ENCODE measurements at regions not wholly inside any gene's neighbourhood (a gene's known extent, or its start where the extent isn't known, plus 50 kb on each side); places are given as distances from the start of the nearest gene placed in this dataset.

- H3K27ac ChIP-seq (ENCODE audit: low read length): no peak overlapping the region
- H2AFZ ChIP-seq (ENCODE audit: low read length): no peak overlapping the region
- peak overlapping the region; percentile 6 for H3K4me2 ChIP-seq (ENCODE audit: low read depth, low read length, poor library complexity, severe bottlenecking)
- H3K79me2 ChIP-seq (ENCODE audit: low read length): no peaks in the 10 kb centered on the region
- H3K4me1 ChIP-seq (ENCODE audit: low read length): peaks cover 30% of the 10 kb centered on the region
- H3K9ac ChIP-seq (ENCODE audit: low read length): no peak overlapping the region
- no peaks in the 10 kb centered on the region for H4K20me1 ChIP-seq (ENCODE audit: insufficient read depth, low read depth, low read length)
- no peak overlapping the region for H3K4me3 ChIP-seq (ENCODE audit: low read length)
- no peaks in the 10 kb centered on the region for H3K36me3 ChIP-seq (ENCODE audit: insufficient read depth, low read length)
- no peaks in the 10 kb centered on the region for H3K27me3 ChIP-seq (ENCODE audit: low read length)
- no peaks in the 10 kb centered on the region for H3K9me2 ChIP-seq (replicated peaks; ENCODE audit: insufficient read depth, low read length)
- H3K9me3 ChIP-seq (ENCODE audit: low read length): no peaks in the 10 kb centered on the region
- DNase-seq: no peak
Measured at GRCh38 chr2:134777593-134777992, 58.8 kb upstream of the TMEM163 start.

GRCh38 chr2:134778372-134778771 lies 59.6 kb upstream of the TMEM163 start:
- Histone ChIP-seq H3K4me1 (ENCODE audit: low read length) (peaks cover 27% of the 10 kb centered on the region), H2AFZ (ENCODE audit: low read length) (peak overlapping the region; percentile 58; the same call in 1 of the 2 replicates)
- DNase-seq: no peak

GRCh38 chr2:134780972-134781371 lies 57.4 kb upstream of the ACMSD start:
- H3K9me3 ChIP-seq (ENCODE audit: low read length): no peaks in the 10 kb centered on the region
- peaks cover 9% of the 10 kb centered on the region for H3K4me1 ChIP-seq (ENCODE audit: low read length)

More at GRCh38 chr2:134778372-134778771, 59.6 kb upstream of the TMEM163 start:
- H3K27ac ChIP-seq (ENCODE audit: low read length): no peak overlapping the region
- H3K9ac ChIP-seq (ENCODE audit: low read length): no peak overlapping the region
- no peaks in the 10 kb centered on the region for H3K79me2 ChIP-seq (ENCODE audit: low read length)
- H3K4me3 ChIP-seq (ENCODE audit: low read length): no peak overlapping the region
- peak overlapping the region; percentile 6 for H3K4me2 ChIP-seq (ENCODE audit: low read depth, low read length, poor library complexity, severe bottlenecking)
- H3K9me2 ChIP-seq (replicated peaks; ENCODE audit: insufficient read depth, low read length): no peaks in the 10 kb centered on the region
- no peaks in the 10 kb centered on the region for H3K9me3 ChIP-seq (ENCODE audit: low read length)
- H3K27me3 ChIP-seq (ENCODE audit: low read length): no peaks in the 10 kb centered on the region
- H3K36me3 ChIP-seq (ENCODE audit: insufficient read depth, low read length): no peaks in the 10 kb centered on the region
- no peaks in the 10 kb centered on the region for H4K20me1 ChIP-seq (ENCODE audit: insufficient read depth, low read depth, low read length)

GRCh38 chr2:134782107-134782506 lies 56.3 kb upstream of the ACMSD start:
- Histone ChIP-seq H3K79me2 (ENCODE audit: low read length) (no peaks in the 10 kb centered on the region), H3K36me3 (ENCODE audit: insufficient read depth, low read length) (no peaks in the 10 kb centered on the region), H3K27me3 (ENCODE audit: low read length) (no peaks in the 10 kb centered on the region), H3K4me2 (ENCODE audit: low read depth, low read length, poor library complexity, severe bottlenecking) (no peak overlapping the region), H3K4me3 (ENCODE audit: low read length) (no peak overlapping the region), H2AFZ (ENCODE audit: low read length) (no peak overlapping the region), H3K4me1 (ENCODE audit: low read length) (peaks cover 9% of the 10 kb centered on the region), H3K9ac (ENCODE audit: low read length) (no peak overlapping the region), H3K9me2 (replicated peaks; ENCODE audit: insufficient read depth, low read length) (no peaks in the 10 kb centered on the region), H3K9me3 (ENCODE audit: low read length) (no peaks in the 10 kb centered on the region), H4K20me1 (ENCODE audit: insufficient read depth, low read depth, low read length) (no peaks in the 10 kb centered on the region), H3K27ac (ENCODE audit: low read length) (no peak overlapping the region)
- DNase-seq: no peak

More at GRCh38 chr2:134780972-134781371, 57.4 kb upstream of the ACMSD start:
- no peak overlapping the region for H3K27ac ChIP-seq (ENCODE audit: low read length)
- no peaks in the 10 kb centered on the region for H3K27me3 ChIP-seq (ENCODE audit: low read length)
- H3K36me3 ChIP-seq (ENCODE audit: insufficient read depth, low read length): no peaks in the 10 kb centered on the region
- H3K79me2 ChIP-seq (ENCODE audit: low read length): no peaks in the 10 kb centered on the region
- H3K9ac ChIP-seq (ENCODE audit: low read length): no peak overlapping the region
- DNase-seq: no peak
- H3K9me2 ChIP-seq (replicated peaks; ENCODE audit: insufficient read depth, low read length): no peaks in the 10 kb centered on the region
- no peak overlapping the region for H3K4me3 ChIP-seq (ENCODE audit: low read length)
- H4K20me1 ChIP-seq (ENCODE audit: insufficient read depth, low read depth, low read length): no peaks in the 10 kb centered on the region
- H3K4me2 ChIP-seq (ENCODE audit: low read depth, low read length, poor library complexity, severe bottlenecking): no peak overlapping the region
- no peak overlapping the region for H2AFZ ChIP-seq (ENCODE audit: low read length)

GRCh38 chr2:134782792-134783191 lies 55.6 kb upstream of the ACMSD start:
- H3K27ac ChIP-seq (ENCODE audit: low read length): no peak overlapping the region
- no peaks in the 10 kb centered on the region for H3K27me3 ChIP-seq (ENCODE audit: low read length)
- H3K4me2 ChIP-seq (ENCODE audit: low read depth, low read length, poor library complexity, severe bottlenecking): no peak overlapping the region
- H3K4me3 ChIP-seq (ENCODE audit: low read length): no peak overlapping the region
- H3K36me3 ChIP-seq (ENCODE audit: insufficient read depth, low read length): no peaks in the 10 kb centered on the region
- H3K9me2 ChIP-seq (replicated peaks; ENCODE audit: insufficient read depth, low read length): no peaks in the 10 kb centered on the region
- no peak for DNase-seq
- no peak overlapping the region for H3K9ac ChIP-seq (ENCODE audit: low read length)
- no peaks in the 10 kb centered on the region for H4K20me1 ChIP-seq (ENCODE audit: insufficient read depth, low read depth, low read length)
- H3K9me3 ChIP-seq (ENCODE audit: low read length): no peaks in the 10 kb centered on the region
- H3K79me2 ChIP-seq (ENCODE audit: low read length): no peaks in the 10 kb centered on the region
- no peak overlapping the region for H2AFZ ChIP-seq (ENCODE audit: low read length)
- peaks cover 7% of the 10 kb centered on the region for H3K4me1 ChIP-seq (ENCODE audit: low read length)

GRCh38 chr2:134783912-134784311 lies 54.5 kb upstream of the ACMSD start:
- DNase-seq: no peak
- Histone ChIP-seq H3K36me3 (ENCODE audit: insufficient read depth, low read length) (no peaks in the 10 kb centered on the region), H3K27ac (ENCODE audit: low read length) (no peak overlapping the region), H3K79me2 (ENCODE audit: low read length) (no peaks in the 10 kb centered on the region), H3K27me3 (ENCODE audit: low read length) (no peaks in the 10 kb centered on the region), H3K4me1 (ENCODE audit: low read length) (no peaks in the 10 kb centered on the region), H3K4me3 (ENCODE audit: low read length) (no peak overlapping the region), H3K9ac (ENCODE audit: low read length) (no peak overlapping the region), H3K9me2 (replicated peaks; ENCODE audit: insufficient read depth, low read length) (no peaks in the 10 kb centered on the region), H3K4me2 (ENCODE audit: low read depth, low read length, poor library complexity, severe bottlenecking) (no peak overlapping the region), H4K20me1 (ENCODE audit: insufficient read depth, low read depth, low read length) (no peaks in the 10 kb centered on the region), H3K9me3 (ENCODE audit: low read length) (no peaks in the 10 kb centered on the region), H2AFZ (ENCODE audit: low read length) (no peak overlapping the region)

GRCh38 chr2:134785659-134786430 lies 52.6 kb upstream of the ACMSD start:
- Histone ChIP-seq H3K27me3 (ENCODE audit: low read length) (no peaks in the 10 kb centered on the region), H2AFZ (ENCODE audit: low read length) (no peak overlapping the region), H3K4me2 (ENCODE audit: low read depth, low read length, poor library complexity, severe bottlenecking) (no peak overlapping the region), H3K79me2 (ENCODE audit: low read length) (no peaks in the 10 kb centered on the region), H3K36me3 (ENCODE audit: insufficient read depth, low read length) (no peaks in the 10 kb centered on the region), H3K4me3 (ENCODE audit: low read length) (no peak overlapping the region), H3K9me3 (ENCODE audit: low read length) (no peaks in the 10 kb centered on the region), H3K9me2 (replicated peaks; ENCODE audit: insufficient read depth, low read length) (no peaks in the 10 kb centered on the region), H3K4me1 (ENCODE audit: low read length) (no peaks in the 10 kb centered on the region), H4K20me1 (ENCODE audit: insufficient read depth, low read depth, low read length) (no peaks in the 10 kb centered on the region), H3K27ac (ENCODE audit: low read length) (no peak overlapping the region), H3K9ac (ENCODE audit: low read length) (no peak overlapping the region)
- DNase-seq: peak; percentile 34

- Histone ChIP-seq H3K27ac (ENCODE audit: low read length) (no peak overlapping the region), H3K27me3 (ENCODE audit: low read length) (no peaks in the 10 kb centered on the region), H3K9ac (ENCODE audit: low read length) (no peak overlapping the region), H3K4me1 (ENCODE audit: low read length) (no peaks in the 10 kb centered on the region), H3K4me2 (ENCODE audit: low read depth, low read length, poor library complexity, severe bottlenecking) (no peak overlapping the region), H2AFZ (ENCODE audit: low read length) (0 out of 2 replicates have a peak overlapping the region, but pooled peaks have one; percentile 18), H3K9me3 (ENCODE audit: low read length) (no peaks in the 10 kb centered on the region), H3K9me2 (replicated peaks; ENCODE audit: insufficient read depth, low read length) (0 out of 2 replicates have a peak, but pooled peaks cover 4% of the 10 kb centered on the region), H3K36me3 (ENCODE audit: insufficient read depth, low read length) (no peaks in the 10 kb centered on the region), H3K79me2 (ENCODE audit: low read length) (no peaks in the 10 kb centered on the region), H3K4me3 (ENCODE audit: low read length) (no peak overlapping the region), H4K20me1 (ENCODE audit: insufficient read depth, low read depth, low read length) (no peaks in the 10 kb centered on the region)
- no peak for DNase-seq
Measured at GRCh38 chr2:134788417-134788816, 50.0 kb upstream of the ACMSD start.
